HUES48 (cell line): ENCODE measurements at regions not wholly inside any gene's neighbourhood (a gene's known extent, or its start where the extent isn't known, plus 50 kb on each side); places are given as distances from the start of the nearest gene placed in this dataset.
A peak's percentile ranks its signal among the peaks of the same experiment; 100 is the strongest.

Experiments
- H3K27ac ChIP-seq: one replicate; pipeline ENCODE4 v1.7.0; 2013; ENCODE audit warnings: low read depth, low read length, inconsistent platforms
- H3K27me3 ChIP-seq: 2 replicates; pipeline ENCODE4 v1.6.1; 2013; ENCODE audit warnings: mild to moderate bottlenecking, low read length; ENCODE audit not compliant: control insufficient read depth, insufficient read depth
- H3K36me3 ChIP-seq: 2 replicates; pipeline ENCODE4 v1.6.1; 2013; ENCODE audit warnings: low read length; ENCODE audit not compliant: control insufficient read depth, insufficient read depth
- H3K4me1 ChIP-seq: 2 replicates; pipeline ENCODE4 v1.6.1; 2013; ENCODE audit warnings: mild to moderate bottlenecking, low read length; ENCODE audit not compliant: control insufficient read depth, insufficient read depth
- H3K4me3 ChIP-seq: 2 replicates; pipeline ENCODE4 v1.5.1; 2013; ENCODE audit warnings: mild to moderate bottlenecking, low read depth, low read length
- H3K9ac ChIP-seq: 2 replicates; pipeline ENCODE4 v1.6.1; 2013; ENCODE audit warnings: mild to moderate bottlenecking, low read depth, low read length, moderate library complexity
- H3K9me3 ChIP-seq: 2 replicates; pipeline ENCODE4 v1.6.1; 2013; ENCODE audit warnings: low read length; ENCODE audit not compliant: control insufficient read depth, insufficient read depth

GRCh38 chr4:169914866-169915265, 111.3 kb downstream of the MFAP3L start:
- H3K9ac ChIP-seq: no peak overlapping the region
- no peak overlapping the region for H3K27ac ChIP-seq
- H3K4me3 ChIP-seq: no peak overlapping the region
- peaks cover 21% of the 10 kb centered on the region for H3K9me3 ChIP-seq
- no peaks in the 10 kb centered on the region for H3K27me3 ChIP-seq
- no peaks in the 10 kb centered on the region for H3K36me3 ChIP-seq
- H3K4me1 ChIP-seq: peaks cover 14% of the 10 kb centered on the region

- no peaks in the 10 kb centered on the region for H3K36me3 ChIP-seq
- no peak overlapping the region for H3K4me3 ChIP-seq
- H3K27ac ChIP-seq: no peak overlapping the region
- H3K27me3 ChIP-seq: no peaks in the 10 kb centered on the region
- H3K4me1 ChIP-seq: peaks cover 8% of the 10 kb centered on the region; the same call in 1 of the 2 replicates
- peaks cover 19% of the 10 kb centered on the region for H3K9me3 ChIP-seq
- no peak overlapping the region for H3K9ac ChIP-seq
Observed at GRCh38 chr4:169912996-169913395, 113.2 kb downstream of the MFAP3L start.

DNA sequence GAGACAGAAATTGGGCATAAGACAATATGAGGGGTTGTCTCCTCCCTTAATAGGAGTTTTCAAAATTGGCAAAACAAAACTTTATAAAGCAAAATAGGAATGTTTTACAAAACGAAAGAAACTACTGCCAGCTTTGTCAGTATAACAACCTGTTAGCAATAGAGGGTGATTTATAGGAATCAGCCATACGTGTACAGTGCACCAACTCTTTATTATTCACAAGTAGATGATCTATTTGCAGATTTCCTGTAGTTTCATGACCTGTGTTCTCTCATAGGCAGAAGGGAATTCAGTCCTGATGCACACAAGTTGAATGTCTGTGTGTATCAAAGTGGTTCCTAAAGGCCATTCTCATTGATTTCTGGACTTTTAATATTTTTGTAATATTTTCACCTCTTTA, 116.3 kb downstream of the MFAP3L start:
- no peak overlapping the region for H3K9ac ChIP-seq
- H3K27me3 ChIP-seq: no peaks in the 10 kb centered on the region
- peaks cover 6% of the 10 kb centered on the region; the same call in 1 of the 2 replicates for H3K9me3 ChIP-seq
- no peaks in the 10 kb centered on the region for H3K36me3 ChIP-seq
- H3K27ac ChIP-seq: no peak overlapping the region
- no peak overlapping the region for H3K4me3 ChIP-seq
- peaks cover 8% of the 10 kb centered on the region; the same call in 1 of the 2 replicates for H3K4me1 ChIP-seq

GRCh38 chr4:169909479-169909878, 116.7 kb downstream of the MFAP3L start:
- peaks cover 3% of the 10 kb centered on the region; the same call in 1 of the 2 replicates for H3K9me3 ChIP-seq
- H3K4me3 ChIP-seq: no peak overlapping the region
- H3K9ac ChIP-seq: no peak overlapping the region
- no peak overlapping the region for H3K27ac ChIP-seq
- peaks cover 8% of the 10 kb centered on the region; the same call in 1 of the 2 replicates for H3K4me1 ChIP-seq
- H3K36me3 ChIP-seq: no peaks in the 10 kb centered on the region
- no peaks in the 10 kb centered on the region for H3K27me3 ChIP-seq

- Histone ChIP-seq H3K36me3 (no peaks in the 10 kb centered on the region), H3K4me3 (no peak overlapping the region), H3K27me3 (no peaks in the 10 kb centered on the region), H3K9me3 (no peaks in the 10 kb centered on the region), H3K9ac (no peak overlapping the region), H3K27ac (no peak overlapping the region), H3K4me1 (peaks cover 8% of the 10 kb centered on the region; the same call in 1 of the 2 replicates)
Observed at GRCh38 chr4:169907705-169908104, 118.5 kb downstream of the MFAP3L start.

GRCh38 chr4:169906821-169907220, 119.4 kb downstream of the MFAP3L start:
- Histone ChIP-seq H3K27ac (no peak overlapping the region), H3K27me3 (no peaks in the 10 kb centered on the region), H3K4me3 (no peak overlapping the region), H3K4me1 (peaks cover 8% of the 10 kb centered on the region; the same call in 1 of the 2 replicates), H3K9ac (no peak overlapping the region), H3K36me3 (no peaks in the 10 kb centered on the region), H3K9me3 (no peaks in the 10 kb centered on the region)

DNA sequence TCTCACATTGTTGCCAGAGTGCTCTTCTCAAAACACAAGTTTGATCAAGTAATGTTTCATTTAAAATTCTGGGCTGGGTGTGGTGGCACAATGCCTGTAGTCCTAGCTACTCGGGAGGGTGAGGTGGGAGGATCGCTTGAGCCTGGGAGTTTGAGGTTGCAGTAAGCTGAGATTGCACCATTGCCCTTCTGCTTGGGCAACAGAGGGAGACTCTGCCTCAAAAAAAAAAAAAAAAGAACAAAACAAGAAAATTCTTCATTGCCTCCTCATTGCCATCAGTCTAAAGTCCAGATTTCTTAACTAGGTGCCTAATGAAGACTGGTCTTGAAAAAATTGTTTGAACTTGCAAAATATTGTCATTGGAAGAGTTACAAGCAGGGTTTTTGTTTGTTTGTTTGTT, 120.1 kb downstream of the MFAP3L start:
- Histone ChIP-seq H3K27ac (no peak overlapping the region), H3K4me3 (no peak overlapping the region), H3K4me1 (peaks cover 8% of the 10 kb centered on the region; the same call in 1 of the 2 replicates), H3K9ac (no peak overlapping the region), H3K9me3 (no peaks in the 10 kb centered on the region), H3K36me3 (no peaks in the 10 kb centered on the region), H3K27me3 (no peaks in the 10 kb centered on the region)

GRCh38 chr4:169902658-169903345, 123.4 kb downstream of the MFAP3L start:
- H3K27me3 ChIP-seq: no peaks in the 10 kb centered on the region
- no peak overlapping the region for H3K27ac ChIP-seq
- no peak overlapping the region for H3K9ac ChIP-seq
- no peaks in the 10 kb centered on the region for H3K9me3 ChIP-seq
- H3K4me3 ChIP-seq: no peak overlapping the region
- H3K36me3 ChIP-seq: no peaks in the 10 kb centered on the region
- H3K4me1 ChIP-seq: peaks cover 4% of the 10 kb centered on the region; the same call in 1 of the 2 replicates

DNA sequence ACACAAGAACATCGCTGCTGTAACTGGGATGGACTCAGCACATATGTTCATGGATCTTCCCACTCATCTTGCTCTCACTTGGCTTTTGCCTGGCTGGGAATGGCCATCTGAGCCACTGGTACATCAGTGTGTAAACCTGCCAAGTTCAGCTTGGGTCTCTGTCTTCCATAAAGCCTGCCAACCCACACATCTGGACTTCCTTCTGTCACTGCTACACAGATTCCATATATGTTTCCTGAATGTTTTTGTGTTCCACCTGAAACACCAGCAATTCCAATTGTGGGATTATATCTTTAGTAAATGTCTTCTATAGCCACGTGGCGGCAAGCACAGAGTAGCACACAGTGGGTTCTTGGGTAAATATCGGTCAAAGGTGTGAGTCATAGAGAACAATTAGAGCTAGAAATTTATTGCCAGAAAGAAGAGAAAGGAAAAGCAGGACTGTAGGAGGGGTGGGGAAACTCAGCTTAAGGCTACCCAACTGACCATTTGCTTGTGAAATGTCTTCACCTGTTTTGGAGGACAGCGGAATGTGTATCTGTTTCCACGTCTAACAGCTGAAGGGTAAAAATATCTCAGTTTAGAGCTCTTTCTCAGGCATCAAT, 125.9 kb downstream of the MFAP3L start:
- Histone ChIP-seq H3K9ac (no peak overlapping the region), H3K9me3 (no peaks in the 10 kb centered on the region), H3K4me3 (no peak overlapping the region), H3K27ac (no peak overlapping the region), H3K36me3 (no peaks in the 10 kb centered on the region), H3K4me1 (peaks cover 4% of the 10 kb centered on the region; the same call in 1 of the 2 replicates), H3K27me3 (no peaks in the 10 kb centered on the region)

DNA sequence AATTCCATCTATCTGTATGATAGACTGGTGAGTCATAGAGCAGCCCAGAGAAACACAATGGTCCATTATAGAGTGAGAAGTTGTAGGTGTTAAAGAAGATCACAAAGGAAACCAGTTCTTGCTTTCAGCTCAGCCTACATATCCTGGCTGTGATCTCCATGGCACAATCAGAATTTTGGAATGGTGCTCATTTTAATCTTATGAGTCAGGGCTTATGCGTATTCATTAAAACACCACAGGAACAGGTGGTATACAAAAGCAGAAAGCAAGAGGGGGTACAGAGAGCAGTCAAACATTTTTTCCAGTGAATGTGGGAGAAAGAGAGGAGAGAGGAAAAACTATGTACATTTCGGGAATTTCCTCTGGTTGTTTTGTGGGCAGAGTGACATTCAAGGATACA, 126.9 kb downstream of the MFAP3L start:
- peaks cover 4% of the 10 kb centered on the region; the same call in 1 of the 2 replicates for H3K4me1 ChIP-seq
- H3K27ac ChIP-seq: peak overlapping the region; percentile 12

GRCh38 chr4:169898095-169898494, 128.1 kb downstream of the MFAP3L start:
- H3K27ac ChIP-seq: no peak overlapping the region

More for the DNA sequence above, 126.9 kb downstream of the MFAP3L start:
- Histone ChIP-seq H3K9ac (no peak overlapping the region), H3K27me3 (no peaks in the 10 kb centered on the region), H3K4me3 (no peak overlapping the region), H3K9me3 (no peaks in the 10 kb centered on the region), H3K36me3 (no peaks in the 10 kb centered on the region)

More at GRCh38 chr4:169898095-169898494, 128.1 kb downstream of the MFAP3L start:
- Histone ChIP-seq H3K36me3 (no peaks in the 10 kb centered on the region), H3K4me3 (no peak overlapping the region), H3K27me3 (no peaks in the 10 kb centered on the region), H3K9me3 (no peaks in the 10 kb centered on the region), H3K9ac (no peak overlapping the region), H3K4me1 (peaks cover 4% of the 10 kb centered on the region; the same call in 1 of the 2 replicates)
